ENCODE measurements at regions not wholly inside any gene's neighbourhood (a gene's known extent, or its start where the extent isn't known, plus 50 kb on each side); places are given as distances from the start of the nearest gene placed in this dataset.

GRCh38 chr4:96730432-96730831, 890.5 kb downstream of the PDHA2 start:
- DNase-seq (ENCODE audit: low read depth) = no peak
- TF ChIP-seq CTCF (IDR thresholded peaks at IDR 0.05; ENCODE audit: insufficient read depth, low read length) = no peak
- no peak overlapping the region for H3K4me3 ChIP-seq (ENCODE audit: low read depth, low read length)

- no peak for DNase-seq (ENCODE audit: low read depth)
- TF ChIP-seq CTCF (IDR thresholded peaks at IDR 0.05; ENCODE audit: insufficient read depth, low read length) = no peak
- no peak overlapping the region for H3K4me3 ChIP-seq (ENCODE audit: low read depth, low read length)
These were observed 896.5 kb downstream of the PDHA2 start for GRCh38 chr4:96736352-96736889.

- no peak for TF ChIP-seq CTCF (IDR thresholded peaks at IDR 0.05; ENCODE audit: insufficient read depth, low read length)
- DNase-seq (ENCODE audit: low read depth) = no peak
- no peak overlapping the region for H3K4me3 ChIP-seq (ENCODE audit: low read depth, low read length)
These were observed 899.2 kb downstream of the PDHA2 start for GRCh38 chr4:96739101-96739500.

GRCh38 chr4:96742332-96743014, 902.6 kb downstream of the PDHA2 start:
- no peak overlapping the region for H3K4me3 ChIP-seq (ENCODE audit: low read depth, low read length)
- TF ChIP-seq CTCF (IDR thresholded peaks at IDR 0.05; ENCODE audit: insufficient read depth, low read length) = no peak
- no peak for DNase-seq (ENCODE audit: low read depth)

GRCh38 chr4:96744676-96745075, 904.8 kb downstream of the PDHA2 start:
- no peak for DNase-seq (ENCODE audit: low read depth)
- no peak for TF ChIP-seq CTCF (IDR thresholded peaks at IDR 0.05; ENCODE audit: insufficient read depth, low read length)
- H3K4me3 ChIP-seq (ENCODE audit: low read depth, low read length) = no peak overlapping the region

- DNase-seq (ENCODE audit: low read depth) = no peak
- H3K4me3 ChIP-seq (ENCODE audit: low read depth, low read length) = no peak overlapping the region
- no peak for TF ChIP-seq CTCF (IDR thresholded peaks at IDR 0.05; ENCODE audit: insufficient read depth, low read length)
These were observed 913.3 kb downstream of the PDHA2 start for GRCh38 chr4:96753216-96753615.

Measured in fibroblast of the aortic adventitia (primary cell).